DND-41 (cell line): ENCODE measurements at regions not wholly inside any gene's neighbourhood (a gene's known extent, or its start where the extent isn't known, plus 50 kb on each side); places are given as distances from the start of the nearest gene placed in this dataset.

ENCODE experiments used
- ATAC-seq: fragments of 200-7000 bp; cut with Tn5 transposase; 3 replicates; pipeline ENCODE4 v1.9.1; 2021; ENCODE audit warnings: low read depth; ENCODE audit not compliant: insufficient read depth
- DNase-seq: peaks from one replicate; pipeline ENCODE4 v3.0.0-alpha.2; 2020
- H2AFZ ChIP-seq: 2 replicates; pipeline ENCODE4 v1.6.0; 2012; ENCODE audit warnings: low read depth, low read length
- H3K27ac ChIP-seq: 2 replicates; pipeline ENCODE4 v1.5.1; 2012; ENCODE audit warnings: low read length, inconsistent platforms
- H3K27me3 ChIP-seq: fragments of 200-600 bp; sonication (generic); 2 replicates; pipeline ENCODE4 v1.6.0; 2012; ENCODE audit warnings: low read length, mild to moderate bottlenecking, inconsistent platforms; ENCODE audit not compliant: insufficient read depth, poor library complexity
- H3K36me3 ChIP-seq: 2 replicates; pipeline ENCODE4 v1.5.1; 2012; ENCODE audit warnings: low read length, inconsistent platforms; ENCODE audit not compliant: insufficient read depth
- H3K4me1 ChIP-seq: 2 replicates; pipeline ENCODE4 v1.5.1; 2012; ENCODE audit warnings: mild to moderate bottlenecking, low read length; ENCODE audit not compliant: insufficient read depth
- H3K4me2 ChIP-seq: 2 replicates; pipeline ENCODE4 v1.6.0; 2012; ENCODE audit warnings: mild to moderate bottlenecking, moderate library complexity, low read length, inconsistent platforms; ENCODE audit not compliant: insufficient read depth
- H3K4me3 ChIP-seq, 2 experiments: fragments of 200-600 bp in 1 of 2; shearing (Covaris generic) in 1 of 2; 2 replicates each; pipeline ENCODE4 v1.5.1; 2012 to 2016; ENCODE audit warnings: inconsistent platforms in 2 of 2, low read length in 2 of 2, mild to moderate bottlenecking in 2 of 2, low read depth in 1 of 2, moderate library complexity in 1 of 2
- H3K79me2 ChIP-seq: 2 replicates; pipeline ENCODE4 v1.6.0; 2012; ENCODE audit warnings: low read length, inconsistent platforms; ENCODE audit not compliant: insufficient read depth
- H3K9ac ChIP-seq: 2 replicates; pipeline ENCODE4 v1.6.0; 2012; ENCODE audit warnings: low read depth, mild to moderate bottlenecking, inconsistent platforms, low read length, moderate library complexity
- H3K9me3 ChIP-seq: 2 replicates; pipeline ENCODE4 v1.5.1; 2012; ENCODE audit warnings: low read length, moderate library complexity, mild to moderate bottlenecking, inconsistent platforms; ENCODE audit not compliant: insufficient read depth, severe bottlenecking
- H4K20me1 ChIP-seq: 2 replicates; pipeline ENCODE4 v1.6.0; 2012; ENCODE audit warnings: low read length; ENCODE audit not compliant: insufficient read depth
- EZH2 ChIP-seq: IDR thresholded peaks from 3 replicates; pipeline ENCODE4 v1.6.1; 2012; ENCODE audit warnings: borderline replicate concordance, low read depth, mild to moderate bottlenecking, moderate library complexity, low read length, inconsistent platforms; ENCODE audit not compliant: severe bottlenecking
- TF ChIP-seq, protein P1 (sequence below): IDR thresholded peaks from 2 replicates; pipeline ENCODE4 v1.5.1; 2012; ENCODE audit warnings: borderline replicate concordance, low read length, moderate library complexity, mild to moderate bottlenecking; ENCODE audit not compliant: poor library complexity, severe bottlenecking; ENCODE audit errors: extremely low read depth

DNA sequence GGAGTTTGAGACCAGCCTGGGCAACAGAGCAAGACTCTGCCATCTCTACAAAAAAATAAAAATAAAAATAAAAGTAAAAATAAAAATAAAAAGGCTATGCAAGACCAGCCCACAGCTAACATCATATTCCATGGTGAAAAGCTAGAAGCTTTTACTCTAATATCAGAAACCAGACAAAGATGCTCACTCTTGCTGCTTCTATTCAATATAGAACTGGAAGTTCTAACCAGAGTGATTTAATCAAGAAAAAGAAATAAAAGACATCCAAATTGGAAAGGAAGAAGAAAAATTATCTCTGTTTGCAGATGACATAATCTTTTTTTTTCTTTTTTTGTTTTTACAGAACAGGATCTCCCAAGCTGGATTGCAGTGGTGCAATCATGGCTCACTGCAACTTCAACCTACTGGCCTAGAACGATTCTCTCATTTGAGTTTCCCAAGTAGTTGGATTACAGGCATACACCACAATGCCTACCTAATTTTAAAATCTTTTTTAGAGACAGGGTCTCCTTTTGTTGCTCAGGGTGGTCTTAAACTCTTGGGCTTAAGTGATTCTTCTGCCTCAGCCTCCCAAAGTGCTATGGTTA, 100.7 kb upstream of the JAG1 start:
- no peak overlapping the region for H3K4me3 ChIP-seq
- no peaks in the 10 kb centered on the region for H4K20me1 ChIP-seq
- H3K27ac ChIP-seq: no peak overlapping the region
- H2AFZ ChIP-seq: no peak overlapping the region
- H3K9me3 ChIP-seq: no peaks in the 10 kb centered on the region
- TF ChIP-seq, protein P1, sequence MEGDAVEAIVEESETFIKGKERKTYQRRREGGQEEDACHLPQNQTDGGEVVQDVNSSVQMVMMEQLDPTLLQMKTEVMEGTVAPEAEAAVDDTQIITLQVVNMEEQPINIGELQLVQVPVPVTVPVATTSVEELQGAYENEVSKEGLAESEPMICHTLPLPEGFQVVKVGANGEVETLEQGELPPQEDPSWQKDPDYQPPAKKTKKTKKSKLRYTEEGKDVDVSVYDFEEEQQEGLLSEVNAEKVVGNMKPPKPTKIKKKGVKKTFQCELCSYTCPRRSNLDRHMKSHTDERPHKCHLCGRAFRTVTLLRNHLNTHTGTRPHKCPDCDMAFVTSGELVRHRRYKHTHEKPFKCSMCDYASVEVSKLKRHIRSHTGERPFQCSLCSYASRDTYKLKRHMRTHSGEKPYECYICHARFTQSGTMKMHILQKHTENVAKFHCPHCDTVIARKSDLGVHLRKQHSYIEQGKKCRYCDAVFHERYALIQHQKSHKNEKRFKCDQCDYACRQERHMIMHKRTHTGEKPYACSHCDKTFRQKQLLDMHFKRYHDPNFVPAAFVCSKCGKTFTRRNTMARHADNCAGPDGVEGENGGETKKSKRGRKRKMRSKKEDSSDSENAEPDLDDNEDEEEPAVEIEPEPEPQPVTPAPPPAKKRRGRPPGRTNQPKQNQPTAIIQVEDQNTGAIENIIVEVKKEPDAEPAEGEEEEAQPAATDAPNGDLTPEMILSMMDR: no peak
- no peak for TF ChIP-seq EZH2
- no peaks in the 10 kb centered on the region for H3K79me2 ChIP-seq
- ATAC-seq (no peak), DNase-seq (no peak)
- no peaks in the 10 kb centered on the region for H3K4me1 ChIP-seq
- no peak overlapping the region for H3K9ac ChIP-seq
- peaks cover 8% of the 10 kb centered on the region for H3K27me3 ChIP-seq
- H3K4me2 ChIP-seq: no peak overlapping the region
- no peaks in the 10 kb centered on the region for H3K36me3 ChIP-seq

DNA sequence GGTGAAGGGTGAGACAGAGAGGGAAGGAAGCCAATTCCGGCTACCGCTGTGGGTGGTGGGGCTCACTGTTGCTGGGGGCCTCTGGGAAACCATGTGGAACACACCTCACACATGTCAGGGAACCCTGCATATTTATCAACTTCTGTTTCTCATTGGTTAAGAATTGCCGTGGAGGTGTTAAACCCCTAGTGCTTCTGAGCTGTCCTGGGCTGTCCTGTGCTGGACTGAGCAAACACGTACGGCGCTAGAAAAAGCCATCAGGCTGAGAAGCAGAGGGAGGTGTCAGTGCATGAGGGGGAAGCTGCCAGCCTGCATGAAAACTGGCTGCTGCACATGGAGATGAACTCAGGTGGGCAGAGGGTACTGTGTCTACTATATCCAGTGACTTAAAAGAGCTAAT, 103.9 kb upstream of the JAG1 start:
- H2AFZ ChIP-seq: no peak overlapping the region
- H3K9me3 ChIP-seq: no peaks in the 10 kb centered on the region
- H3K27me3 ChIP-seq: peaks cover 4% of the 10 kb centered on the region
- H3K79me2 ChIP-seq: no peaks in the 10 kb centered on the region
- no peak overlapping the region for H3K4me3 ChIP-seq
- H3K27ac ChIP-seq: no peak overlapping the region
- no peak for ATAC-seq
- no peak overlapping the region for H3K4me2 ChIP-seq
- no peaks in the 10 kb centered on the region for H3K4me1 ChIP-seq
- DNase-seq: no peak
- no peaks in the 10 kb centered on the region for H4K20me1 ChIP-seq
- TF ChIP-seq EZH2: no peak
- TF ChIP-seq, protein P1: no peak
- H3K36me3 ChIP-seq: no peaks in the 10 kb centered on the region
- no peak overlapping the region for H3K9ac ChIP-seq

DNA sequence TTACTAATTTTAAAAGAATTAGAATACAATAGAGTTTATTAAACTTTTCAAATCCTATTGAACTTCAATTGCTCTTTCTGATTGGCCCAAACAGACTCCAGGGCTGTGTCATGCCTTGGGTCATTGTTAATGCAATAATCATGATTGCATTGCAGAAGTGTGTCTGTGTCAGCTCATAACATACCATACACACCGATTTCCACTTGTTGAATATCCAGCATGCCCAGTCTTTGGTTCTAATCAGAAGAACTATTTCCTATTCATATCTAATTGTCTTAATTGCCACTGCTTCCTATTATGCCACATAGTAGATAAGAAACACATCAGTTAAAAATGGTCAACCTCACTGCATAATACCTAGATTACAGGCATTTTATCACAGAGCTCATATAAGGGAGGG, 106.1 kb upstream of the JAG1 start:
- TF ChIP-seq EZH2: no peak
- TF ChIP-seq, protein P1: no peak
- Histone ChIP-seq H3K27me3 (peaks cover 7% of the 10 kb centered on the region), H3K4me3 (no peak overlapping the region), H3K27ac (no peak overlapping the region), H3K4me2 (no peak overlapping the region), H3K79me2 (no peaks in the 10 kb centered on the region), H3K36me3 (no peaks in the 10 kb centered on the region), H3K9ac (no peak overlapping the region), H4K20me1 (no peaks in the 10 kb centered on the region), H2AFZ (no peak overlapping the region), H3K9me3 (no peaks in the 10 kb centered on the region), H3K4me1 (no peaks in the 10 kb centered on the region)
- DNase-seq (no peak), ATAC-seq (no peak)

DNA sequence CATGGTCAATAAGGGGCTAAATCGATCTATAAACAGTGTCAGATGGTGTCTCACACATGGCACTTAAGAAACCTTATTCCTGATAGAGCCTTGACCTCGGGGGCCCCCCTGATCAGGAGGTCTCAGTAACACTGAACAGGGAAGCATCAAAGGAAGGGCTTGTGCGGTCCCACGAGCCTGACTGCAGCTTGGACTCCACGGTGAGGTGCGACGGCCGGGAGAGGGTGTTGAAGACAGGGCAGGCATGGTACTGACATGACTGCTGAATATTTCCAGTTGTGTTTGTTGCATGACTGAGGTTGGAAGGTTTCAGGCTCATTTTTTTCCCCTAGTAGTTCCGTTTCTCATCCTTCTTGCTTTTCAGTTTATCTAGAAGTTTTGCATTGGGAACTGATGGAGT, 107.1 kb upstream of the JAG1 start:
- Histone ChIP-seq H3K4me2 (no peak overlapping the region), H4K20me1 (no peaks in the 10 kb centered on the region), H2AFZ (no peak overlapping the region), H3K27me3 (peaks cover 9% of the 10 kb centered on the region), H3K79me2 (no peaks in the 10 kb centered on the region), H3K9me3 (no peaks in the 10 kb centered on the region), H3K27ac (no peak overlapping the region), H3K4me1 (no peaks in the 10 kb centered on the region), H3K4me3 (no peak overlapping the region), H3K36me3 (no peaks in the 10 kb centered on the region), H3K9ac (no peak overlapping the region)
- TF ChIP-seq EZH2: no peak
- TF ChIP-seq, protein P1: no peak
- no peak for DNase-seq
- no peak for ATAC-seq
